ENCODE measurements at regions not wholly inside any gene's neighbourhood (a gene's known extent, or its start where the extent isn't known, plus 50 kb on each side); places are given as distances from the start of the nearest gene placed in this dataset.

DNA sequence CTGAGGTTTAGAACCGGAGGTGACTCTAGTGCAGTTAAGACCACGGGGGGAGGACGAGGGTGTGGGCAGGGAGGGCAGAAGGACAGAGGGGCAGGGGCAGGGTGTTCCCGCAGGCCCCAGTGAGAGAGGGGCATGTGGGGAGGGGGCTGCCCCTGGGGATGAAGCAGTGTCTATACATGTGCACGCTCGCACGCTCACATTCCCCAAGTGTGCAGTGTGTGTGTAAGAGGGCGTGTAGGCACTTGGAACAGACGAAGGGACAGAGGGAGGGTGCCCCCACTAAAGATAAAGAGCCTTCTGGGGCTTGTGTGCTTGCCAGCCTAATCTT lies 69.5 kb upstream of the MEF2A start:
- TF ChIP-seq, protein P1, sequence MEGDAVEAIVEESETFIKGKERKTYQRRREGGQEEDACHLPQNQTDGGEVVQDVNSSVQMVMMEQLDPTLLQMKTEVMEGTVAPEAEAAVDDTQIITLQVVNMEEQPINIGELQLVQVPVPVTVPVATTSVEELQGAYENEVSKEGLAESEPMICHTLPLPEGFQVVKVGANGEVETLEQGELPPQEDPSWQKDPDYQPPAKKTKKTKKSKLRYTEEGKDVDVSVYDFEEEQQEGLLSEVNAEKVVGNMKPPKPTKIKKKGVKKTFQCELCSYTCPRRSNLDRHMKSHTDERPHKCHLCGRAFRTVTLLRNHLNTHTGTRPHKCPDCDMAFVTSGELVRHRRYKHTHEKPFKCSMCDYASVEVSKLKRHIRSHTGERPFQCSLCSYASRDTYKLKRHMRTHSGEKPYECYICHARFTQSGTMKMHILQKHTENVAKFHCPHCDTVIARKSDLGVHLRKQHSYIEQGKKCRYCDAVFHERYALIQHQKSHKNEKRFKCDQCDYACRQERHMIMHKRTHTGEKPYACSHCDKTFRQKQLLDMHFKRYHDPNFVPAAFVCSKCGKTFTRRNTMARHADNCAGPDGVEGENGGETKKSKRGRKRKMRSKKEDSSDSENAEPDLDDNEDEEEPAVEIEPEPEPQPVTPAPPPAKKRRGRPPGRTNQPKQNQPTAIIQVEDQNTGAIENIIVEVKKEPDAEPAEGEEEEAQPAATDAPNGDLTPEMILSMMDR (IDR thresholded peaks at IDR 0.05) = no peak
- TF ChIP-seq EZH2 (IDR thresholded peaks at IDR 0.05; ENCODE audit: borderline replicate concordance, insufficient read depth, low read depth, low read length, poor library complexity, severe bottlenecking) = no peak
